ENCODE measurements at regions not wholly inside any gene's neighbourhood (a gene's known extent, or its start where the extent isn't known, plus 50 kb on each side); places are given as distances from the start of the nearest gene placed in this dataset.

- no peaks in the 10 kb centered on the region for H3K9me3 ChIP-seq (ENCODE audit: insufficient read depth, low read length)
- no peaks in the 10 kb centered on the region for H3K36me3 ChIP-seq (ENCODE audit: insufficient read depth, insufficient read length, low read length)
- no peak for DNase-seq (ENCODE audit: low read depth, low spot score)
- H3K4me3 ChIP-seq (ENCODE audit: insufficient read length, low read depth) = no peak overlapping the region
- H3K27me3 ChIP-seq (ENCODE audit: insufficient read depth, insufficient read length) = no peaks in the 10 kb centered on the region
- no peak overlapping the region for H3K9ac ChIP-seq (ENCODE audit: insufficient read length, low read depth)
- H3K4me1 ChIP-seq (ENCODE audit: insufficient read depth, insufficient read length) = no peaks in the 10 kb centered on the region
- TF ChIP-seq ZNF274 (IDR thresholded peaks at IDR 0.05; ENCODE audit: low read depth, low read length) (no peak), YY1 (IDR thresholded peaks at IDR 0.05; ENCODE audit: insufficient read depth, insufficient read length) (no peak), SUZ12 (IDR thresholded peaks at IDR 0.05; ENCODE audit: extremely low read depth, insufficient read depth, insufficient read length) (no peak)
Measured at GRCh38 chr12:25767606-25768005, 190.9 kb upstream of the RASSF8 start.

GRCh38 chr12:25768151-25768550, 190.3 kb upstream of the RASSF8 start:
- DNase-seq (ENCODE audit: low read depth, low spot score) = no peak
- no peaks in the 10 kb centered on the region for H3K27me3 ChIP-seq (ENCODE audit: insufficient read depth, insufficient read length)
- no peaks in the 10 kb centered on the region for H3K36me3 ChIP-seq (ENCODE audit: insufficient read depth, insufficient read length, low read length)
- H3K4me3 ChIP-seq (ENCODE audit: insufficient read length, low read depth) = no peak overlapping the region
- no peak overlapping the region for H3K9ac ChIP-seq (ENCODE audit: insufficient read length, low read depth)
- H3K4me1 ChIP-seq (ENCODE audit: insufficient read depth, insufficient read length) = no peaks in the 10 kb centered on the region
- H3K9me3 ChIP-seq (ENCODE audit: insufficient read depth, low read length) = no peaks in the 10 kb centered on the region
- TF ChIP-seq SUZ12 (IDR thresholded peaks at IDR 0.05; ENCODE audit: extremely low read depth, insufficient read depth, insufficient read length) = no peak
- no peak for TF ChIP-seq YY1 (IDR thresholded peaks at IDR 0.05; ENCODE audit: insufficient read depth, insufficient read length)
- no peak for TF ChIP-seq ZNF274 (IDR thresholded peaks at IDR 0.05; ENCODE audit: low read depth, low read length)

- no peak for TF ChIP-seq YY1 (IDR thresholded peaks at IDR 0.05; ENCODE audit: insufficient read depth, insufficient read length)
- no peak for TF ChIP-seq SUZ12 (IDR thresholded peaks at IDR 0.05; ENCODE audit: extremely low read depth, insufficient read depth, insufficient read length)
- TF ChIP-seq ZNF274 (IDR thresholded peaks at IDR 0.05; ENCODE audit: low read depth, low read length) = no peak
- DNase-seq (ENCODE audit: low read depth, low spot score) = no peak
- no peaks in the 10 kb centered on the region for H3K4me1 ChIP-seq (ENCODE audit: insufficient read depth, insufficient read length)
- no peaks in the 10 kb centered on the region for H3K9me3 ChIP-seq (ENCODE audit: insufficient read depth, low read length)
- no peaks in the 10 kb centered on the region for H3K27me3 ChIP-seq (ENCODE audit: insufficient read depth, insufficient read length)
- H3K36me3 ChIP-seq (ENCODE audit: insufficient read depth, insufficient read length, low read length) = no peaks in the 10 kb centered on the region
- no peak overlapping the region for H3K4me3 ChIP-seq (ENCODE audit: insufficient read length, low read depth)
- H3K9ac ChIP-seq (ENCODE audit: insufficient read length, low read depth) = no peak overlapping the region
Measured at GRCh38 chr12:25769082-25769945, 189.2 kb upstream of the RASSF8 start.

GRCh38 chr12:25771041-25771440, 187.4 kb upstream of the RASSF8 start:
- no peak for DNase-seq (ENCODE audit: low read depth, low spot score)
- Histone ChIP-seq H3K9me3 (ENCODE audit: insufficient read depth, low read length) (no peaks in the 10 kb centered on the region), H3K4me3 (ENCODE audit: insufficient read length, low read depth) (no peak overlapping the region), H3K27me3 (ENCODE audit: insufficient read depth, insufficient read length) (no peaks in the 10 kb centered on the region), H3K4me1 (ENCODE audit: insufficient read depth, insufficient read length) (peaks cover 2% of the 10 kb centered on the region), H3K36me3 (ENCODE audit: insufficient read depth, insufficient read length, low read length) (no peaks in the 10 kb centered on the region), H3K9ac (ENCODE audit: insufficient read length, low read depth) (no peak overlapping the region)
- TF ChIP-seq ZNF274 (IDR thresholded peaks at IDR 0.05; ENCODE audit: low read depth, low read length) (no peak), YY1 (IDR thresholded peaks at IDR 0.05; ENCODE audit: insufficient read depth, insufficient read length) (no peak), SUZ12 (IDR thresholded peaks at IDR 0.05; ENCODE audit: extremely low read depth, insufficient read depth, insufficient read length) (no peak)

- H3K27me3 ChIP-seq (ENCODE audit: insufficient read depth, insufficient read length) = no peaks in the 10 kb centered on the region
- no peak overlapping the region for H3K9ac ChIP-seq (ENCODE audit: insufficient read length, low read depth)
- H3K9me3 ChIP-seq (ENCODE audit: insufficient read depth, low read length) = no peaks in the 10 kb centered on the region
- H3K4me3 ChIP-seq (ENCODE audit: insufficient read length, low read depth) = no peak overlapping the region
- DNase-seq (ENCODE audit: low read depth, low spot score) = no peak
- TF ChIP-seq SUZ12 (IDR thresholded peaks at IDR 0.05; ENCODE audit: extremely low read depth, insufficient read depth, insufficient read length) (no peak), ZNF274 (IDR thresholded peaks at IDR 0.05; ENCODE audit: low read depth, low read length) (no peak), YY1 (IDR thresholded peaks at IDR 0.05; ENCODE audit: insufficient read depth, insufficient read length) (no peak)
- H3K4me1 ChIP-seq (ENCODE audit: insufficient read depth, insufficient read length) = peaks cover 2% of the 10 kb centered on the region
- H3K36me3 ChIP-seq (ENCODE audit: insufficient read depth, insufficient read length, low read length) = no peaks in the 10 kb centered on the region
Measured at GRCh38 chr12:25771476-25771875, 187.0 kb upstream of the RASSF8 start.

GRCh38 chr12:25775968-25776367, 182.5 kb upstream of the RASSF8 start:
- no peaks in the 10 kb centered on the region for H3K9me3 ChIP-seq (ENCODE audit: insufficient read depth, low read length)
- no peak overlapping the region for H3K9ac ChIP-seq (ENCODE audit: insufficient read length, low read depth)
- no peak for DNase-seq (ENCODE audit: low read depth, low spot score)
- no peak for TF ChIP-seq ZNF274 (IDR thresholded peaks at IDR 0.05; ENCODE audit: low read depth, low read length)
- TF ChIP-seq YY1 (IDR thresholded peaks at IDR 0.05; ENCODE audit: insufficient read depth, insufficient read length) = no peak
- TF ChIP-seq SUZ12 (IDR thresholded peaks at IDR 0.05; ENCODE audit: extremely low read depth, insufficient read depth, insufficient read length) = no peak
- H3K4me1 ChIP-seq (ENCODE audit: insufficient read depth, insufficient read length) = peaks cover 2% of the 10 kb centered on the region
- H3K4me3 ChIP-seq (ENCODE audit: insufficient read length, low read depth) = no peak overlapping the region
- no peaks in the 10 kb centered on the region for H3K36me3 ChIP-seq (ENCODE audit: insufficient read depth, insufficient read length, low read length)
- H3K27me3 ChIP-seq (ENCODE audit: insufficient read depth, insufficient read length) = no peaks in the 10 kb centered on the region

GRCh38 chr12:25780771-25781170, 177.7 kb upstream of the RASSF8 start:
- no peaks in the 10 kb centered on the region for H3K9me3 ChIP-seq (ENCODE audit: insufficient read depth, low read length)
- no peaks in the 10 kb centered on the region for H3K27me3 ChIP-seq (ENCODE audit: insufficient read depth, insufficient read length)
- no peak for DNase-seq (ENCODE audit: low read depth, low spot score)
- H3K4me1 ChIP-seq (ENCODE audit: insufficient read depth, insufficient read length) = peaks cover 2% of the 10 kb centered on the region
- TF ChIP-seq YY1 (IDR thresholded peaks at IDR 0.05; ENCODE audit: insufficient read depth, insufficient read length) (no peak), ZNF274 (IDR thresholded peaks at IDR 0.05; ENCODE audit: low read depth, low read length) (no peak), SUZ12 (IDR thresholded peaks at IDR 0.05; ENCODE audit: extremely low read depth, insufficient read depth, insufficient read length) (no peak)
- no peaks in the 10 kb centered on the region for H3K36me3 ChIP-seq (ENCODE audit: insufficient read depth, insufficient read length, low read length)
- no peak overlapping the region for H3K9ac ChIP-seq (ENCODE audit: insufficient read length, low read depth)
- no peak overlapping the region for H3K4me3 ChIP-seq (ENCODE audit: insufficient read length, low read depth)
